Mammary epithelial cell (primary cell): ENCODE measurements at regions not wholly inside any gene's neighbourhood (a gene's known extent, or its start where the extent isn't known, plus 50 kb on each side); places are given as distances from the start of the nearest gene placed in this dataset.
"Not testable (repeated sequence)": the region's sequence is repeated elsewhere in the genome, so short reads cannot be mapped to it uniquely, and the experiment has no call there.

Source experiments
- CTCF ChIP-seq, 2 donors: IDR thresholded peaks in 1 of 2; conservative IDR thresholded peaks in 1 of 2; 2 replicates each; pipeline ENCODE4 v1.5.1; 2011 to 2012; ENCODE audit warnings: inconsistent platforms in 2 of 2, low read length in 2 of 2, mild to moderate bottlenecking in 2 of 2, control low read depth in 1 of 2, low read depth in 1 of 2; ENCODE audit not compliant: insufficient read depth in 1 of 2; ENCODE audit errors: extremely low read depth in 1 of 2
- EZH2 ChIP-seq: IDR thresholded peaks from 2 replicates; pipeline ENCODE4 v1.6.1; 2012; ENCODE audit warnings: low read length, inconsistent platforms, borderline replicate concordance

GRCh38 chr13:52302688-52303087 is 103.3 kb downstream of the THSD1 start:
- TF ChIP-seq CTCF (conservative IDR thresholded peaks at IDR 0.05 in 1 of 2, IDR thresholded peaks at IDR 0.05 in 1 of 2; ENCODE audit: extremely low read depth in 1 of 2, insufficient read depth in 1 of 2, low read depth in 1 of 2, low read length in 2 of 2); EZH2: not testable (repeated sequence)
